DMS153 (cell line): ENCODE measurements at regions not wholly inside any gene's neighbourhood (a gene's known extent, or its start where the extent isn't known, plus 50 kb on each side); places are given as distances from the start of the nearest gene placed in this dataset.
"Not testable (repeated sequence)": the region's sequence is repeated elsewhere in the genome, so short reads cannot be mapped to it uniquely, and the experiment has no call there.

Experiments used
- DNase-seq: peaks from one replicate; lab custom pipeline; 2025; lab: John Stamatoyannopoulos, UW

DNA sequence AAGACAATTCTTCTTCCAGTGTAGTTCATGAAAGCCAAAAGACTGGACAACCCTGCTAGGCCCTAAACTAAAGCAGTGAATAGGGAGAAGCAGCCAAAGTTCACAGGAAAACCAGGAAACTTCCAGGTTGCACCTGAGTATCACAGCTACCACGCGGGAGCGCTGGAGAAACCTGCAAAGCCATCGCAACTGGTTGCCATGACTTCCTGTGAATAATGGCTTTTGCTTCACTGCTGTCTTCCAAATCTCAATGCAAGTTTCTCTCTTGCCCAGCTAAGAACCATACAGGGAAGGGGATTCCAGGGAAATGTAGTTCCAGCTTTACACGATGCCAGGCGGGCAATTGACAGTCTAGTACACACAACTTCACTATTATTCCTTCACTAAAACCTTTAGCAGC, 114.1 kb downstream of the GXYLT1 start:
- DNase-seq, result no peak

DNA sequence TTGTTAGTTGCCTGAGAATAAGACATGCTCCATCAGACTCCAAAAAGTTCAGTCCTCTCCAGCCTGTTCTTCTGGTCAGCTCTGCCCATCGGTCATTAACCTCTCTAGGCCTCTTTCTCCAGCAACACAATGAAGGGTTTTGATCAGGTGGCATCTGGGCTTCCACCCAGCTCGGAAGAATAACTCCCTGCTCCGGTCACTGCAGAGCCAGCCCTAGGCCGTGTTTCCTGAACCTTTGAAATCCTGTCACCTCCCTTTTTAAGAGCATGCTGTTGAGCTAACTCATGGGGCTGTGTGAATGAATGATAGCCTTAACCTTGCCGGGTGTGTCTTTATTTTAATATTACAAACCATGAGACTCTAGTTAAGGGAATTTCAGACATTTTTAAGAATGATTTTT, 117.1 kb downstream of the GXYLT1 start:
- no peak for DNase-seq

DNA sequence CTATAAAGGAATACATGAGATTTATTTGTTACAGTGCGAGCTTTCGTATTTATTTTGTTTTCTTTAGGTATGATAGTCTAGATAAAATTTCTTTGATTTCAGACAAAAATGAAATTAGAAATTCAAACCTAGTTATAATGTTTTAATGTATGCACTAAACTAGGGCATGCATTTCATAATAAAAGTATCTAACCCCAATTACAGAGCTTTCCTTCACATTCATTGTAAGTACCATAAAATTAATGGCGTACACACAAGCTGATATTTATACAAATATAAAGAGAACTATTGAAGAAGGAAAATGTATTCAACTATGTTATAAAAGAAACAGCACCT, 120.2 kb downstream of the GXYLT1 start:
- DNase-seq, result no peak

- peak; percentile 47 for DNase-seq
Observed at GRCh38 chr12:42023733-42024494, 120.8 kb downstream of the GXYLT1 start.

DNA sequence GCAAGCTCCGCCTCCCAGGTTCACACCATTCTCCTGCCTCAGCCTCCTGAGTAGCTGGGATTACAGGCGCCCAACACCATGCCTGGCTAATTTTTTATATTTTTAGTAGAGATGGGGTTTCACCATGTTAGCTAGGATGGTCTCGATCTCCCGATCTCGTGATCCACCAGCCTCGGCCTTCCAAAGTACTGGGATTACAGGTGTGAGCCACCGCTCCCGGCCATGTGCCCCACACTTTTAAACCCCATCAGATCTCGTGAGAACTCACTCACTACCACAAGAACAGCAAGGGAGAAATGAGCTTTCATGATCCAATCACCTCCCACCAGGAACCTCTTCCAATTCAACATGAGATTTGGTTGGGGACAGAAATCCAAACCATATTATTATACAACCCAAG, 122.7 kb downstream of the GXYLT1 start:
- not testable (repeated sequence) for DNase-seq

- no peak for DNase-seq
Observed at GRCh38 chr12:42021469-42021868, 123.2 kb downstream of the GXYLT1 start.

DNA sequence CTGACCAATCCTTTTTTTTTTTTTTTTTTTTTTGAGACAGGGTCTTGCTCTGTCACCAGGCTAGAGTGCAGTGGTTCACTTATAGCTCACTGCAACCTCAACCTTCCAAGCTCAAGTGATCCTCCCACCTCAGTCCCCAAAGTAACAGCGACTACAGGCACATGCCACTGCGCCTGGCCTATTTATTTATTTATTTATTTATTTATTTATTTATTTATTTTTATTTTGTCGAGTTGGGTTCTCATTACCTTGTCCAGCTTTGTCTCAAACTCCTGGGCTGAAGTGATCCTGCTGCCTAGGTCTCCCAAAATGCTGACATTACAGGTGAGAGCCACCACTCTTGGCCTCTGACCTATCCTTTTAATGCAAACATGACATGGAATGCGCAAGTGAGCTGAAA, 124.4 kb downstream of the GXYLT1 start:
- DNase-seq, result no peak

DNA sequence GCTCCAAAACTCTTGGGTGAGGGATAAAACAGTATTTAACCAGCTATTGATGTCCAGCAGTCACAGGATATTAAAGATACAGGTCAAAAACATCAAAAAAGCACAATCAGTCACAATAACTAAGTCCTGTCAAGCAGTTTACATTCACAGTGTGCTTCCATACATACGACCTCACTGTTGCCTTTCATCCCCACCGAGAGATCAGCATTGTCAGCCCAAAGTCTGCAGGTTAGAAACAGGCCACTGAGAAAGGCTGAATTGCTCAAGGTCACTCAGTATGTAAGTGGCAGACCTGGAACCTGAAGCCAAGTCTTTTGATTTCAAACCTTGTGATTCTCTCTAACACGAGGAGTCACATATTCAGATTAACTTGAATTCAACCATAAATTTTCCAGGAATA, 124.9 kb downstream of the GXYLT1 start:
- no peak for DNase-seq

GRCh38 chr12:42017051-42017450, 127.6 kb downstream of the GXYLT1 start:
- no peak for DNase-seq

GRCh38 chr12:42015051-42015461, 129.6 kb downstream of the GXYLT1 start:
- no peak for DNase-seq

- DNase-seq, result not testable (repeated sequence)
Observed at GRCh38 chr12:42012501-42012900, 132.2 kb downstream of the GXYLT1 start.

- DNase-seq, result no peak
Observed at GRCh38 chr12:42010715-42011114, 134.0 kb downstream of the GXYLT1 start.

DNA sequence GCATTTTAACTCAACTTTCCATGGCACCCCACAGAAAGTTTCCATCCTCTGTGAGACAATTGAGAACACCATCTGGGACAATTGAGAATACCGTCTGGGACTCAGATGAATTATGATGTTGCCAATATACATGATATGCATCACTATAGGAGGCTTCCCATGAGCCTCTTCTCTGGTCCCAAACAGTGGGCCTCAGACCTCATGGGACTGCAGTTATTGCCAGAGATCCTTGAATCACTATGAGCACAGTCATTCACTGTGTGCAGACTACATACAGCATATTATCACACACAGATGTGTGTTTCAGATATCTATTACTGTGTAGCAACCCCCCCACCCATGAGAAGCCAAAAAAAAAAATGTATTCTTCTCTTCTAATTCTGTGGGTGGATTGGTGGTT, 134.4 kb downstream of the GXYLT1 start:
- DNase-seq, result no peak

- DNase-seq, result no peak
Observed at GRCh38 chr12:42008996-42009395, 135.7 kb downstream of the GXYLT1 start.

GRCh38 chr12:42003031-42003430, 141.6 kb downstream of the GXYLT1 start:
- DNase-seq, result no peak

DNA sequence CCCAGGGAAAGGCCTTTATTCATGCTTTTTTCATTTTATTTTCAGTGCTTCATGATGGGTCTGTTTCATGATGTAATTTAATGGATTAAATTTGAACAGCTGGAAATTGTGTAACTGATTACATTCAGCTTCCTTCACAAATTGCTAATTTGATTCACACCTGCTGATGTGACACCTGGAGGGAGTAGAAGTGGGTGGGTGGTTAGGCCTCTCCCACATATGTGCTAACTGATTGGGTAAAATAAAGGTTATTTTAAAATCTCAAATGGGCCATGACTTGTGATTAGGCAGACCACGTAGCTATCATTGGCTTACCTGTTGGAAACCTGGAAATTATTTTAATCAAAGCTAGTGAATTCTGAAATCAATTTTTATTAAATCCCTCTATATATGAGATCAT, 142.1 kb downstream of the GXYLT1 start:
- DNase-seq, result no peak

GRCh38 chr12:41998436-41998835, 146.2 kb downstream of the GXYLT1 start:
- no peak for DNase-seq

DNA sequence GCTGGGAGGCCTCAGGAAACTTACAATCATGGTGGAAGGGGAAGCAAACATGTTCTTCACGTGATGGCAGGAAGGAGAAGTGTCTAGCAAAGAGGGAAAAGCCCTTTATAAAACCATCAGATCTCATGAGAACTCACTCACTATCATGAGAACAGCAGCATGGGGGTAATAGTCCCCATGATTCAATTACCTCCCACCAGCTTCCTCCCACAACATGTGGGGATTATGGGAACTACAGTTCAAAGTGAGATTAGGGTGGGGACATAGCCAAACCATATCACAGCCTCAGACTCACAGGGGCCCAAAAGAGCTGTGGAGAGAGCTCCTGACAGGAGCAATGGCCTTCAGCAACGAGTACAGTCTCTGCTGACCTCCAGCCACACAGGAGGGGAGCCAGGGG, 151.4 kb downstream of the GXYLT1 start:
- DNase-seq, result no peak

- peak; percentile 58 for DNase-seq
Observed at GRCh38 chr12:41992692-41993215, 151.9 kb downstream of the GXYLT1 start.

DNA sequence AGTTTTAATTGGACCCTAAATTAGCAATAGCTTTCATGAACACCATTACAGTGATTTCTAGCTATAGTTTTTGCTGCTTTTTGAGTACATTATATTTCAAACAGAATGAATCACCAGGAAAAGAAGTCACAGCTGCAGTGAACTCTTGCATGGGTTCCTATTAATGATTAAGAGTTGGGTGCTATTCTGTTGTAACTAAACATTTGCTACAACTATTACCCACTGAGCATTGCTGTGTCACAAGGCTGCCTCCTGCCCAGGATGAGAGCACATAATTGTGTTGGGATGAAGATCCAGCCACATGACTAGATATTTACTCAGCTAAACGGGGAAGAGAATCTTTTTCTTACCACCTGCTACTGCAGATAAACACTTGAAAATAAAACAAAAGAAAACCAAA, 152.7 kb downstream of the GXYLT1 start:
- DNase-seq, result peak; percentile 41

DNA sequence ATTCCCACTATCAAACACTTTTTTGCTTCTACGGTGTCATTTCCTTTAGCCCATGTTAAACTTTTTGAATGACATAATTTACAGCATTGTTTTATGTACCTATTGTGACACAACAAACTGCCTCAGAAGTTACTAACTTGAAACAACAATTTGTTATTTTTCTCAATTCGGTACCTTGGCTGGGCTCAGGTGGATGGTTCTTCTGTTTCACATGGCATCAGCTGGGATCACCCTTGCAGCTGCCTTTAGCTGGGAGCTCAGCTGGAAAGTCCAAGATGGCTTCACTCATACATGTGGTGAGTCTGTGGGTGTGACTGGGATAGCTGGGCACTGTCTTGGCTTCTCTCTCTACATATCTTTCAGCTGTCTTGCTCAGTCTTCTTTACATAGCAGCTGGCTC, 156.0 kb downstream of the GXYLT1 start:
- no peak for DNase-seq

GRCh38 chr12:41986513-41986912, 158.2 kb downstream of the GXYLT1 start:
- not testable (repeated sequence) for DNase-seq

- DNase-seq, result peak; percentile 25
Observed at GRCh38 chr12:41983856-41984255, 160.8 kb downstream of the GXYLT1 start.

DNA sequence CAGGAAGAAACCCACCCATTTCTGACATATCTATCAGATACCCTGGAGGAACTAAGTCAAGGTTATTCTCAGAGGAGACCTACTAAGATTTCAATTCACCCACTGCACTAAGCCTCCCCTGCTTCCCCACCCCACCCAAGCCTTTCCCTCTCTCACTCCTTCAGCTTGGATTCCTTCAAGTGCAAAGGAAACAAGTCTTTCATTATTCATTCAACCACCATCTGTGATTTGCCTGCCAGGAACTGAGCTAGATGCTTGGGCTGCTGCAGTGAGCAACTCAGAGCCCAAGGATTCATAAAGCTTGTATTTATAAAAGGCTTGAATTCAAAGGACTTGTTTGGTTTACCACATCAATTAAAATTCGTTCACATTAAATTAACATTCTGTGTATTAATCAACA, 161.3 kb downstream of the GXYLT1 start:
- no peak for DNase-seq
